GM19467 (cell line): ENCODE measurements at regions not wholly inside any gene's neighbourhood (a gene's known extent, or its start where the extent isn't known, plus 50 kb on each side); places are given as distances from the start of the nearest gene placed in this dataset.
"Not testable (repeated sequence)": the region's sequence is repeated elsewhere in the genome, so short reads cannot be mapped to it uniquely, and the experiment has no call there.

Experiments
- ATAC-seq: cut with Tn5 transposase; IDR thresholded peaks from one replicate; pipeline ENCODE4 v1.9.1; 2021; ENCODE audit warnings: mild to moderate bottlenecking, moderate library complexity; ENCODE audit not compliant: unreplicated experiment

GRCh38 chr2:42979416-42979869 lies 187.1 kb upstream of the HAAO start:
- ATAC-seq, result no peak

DNA sequence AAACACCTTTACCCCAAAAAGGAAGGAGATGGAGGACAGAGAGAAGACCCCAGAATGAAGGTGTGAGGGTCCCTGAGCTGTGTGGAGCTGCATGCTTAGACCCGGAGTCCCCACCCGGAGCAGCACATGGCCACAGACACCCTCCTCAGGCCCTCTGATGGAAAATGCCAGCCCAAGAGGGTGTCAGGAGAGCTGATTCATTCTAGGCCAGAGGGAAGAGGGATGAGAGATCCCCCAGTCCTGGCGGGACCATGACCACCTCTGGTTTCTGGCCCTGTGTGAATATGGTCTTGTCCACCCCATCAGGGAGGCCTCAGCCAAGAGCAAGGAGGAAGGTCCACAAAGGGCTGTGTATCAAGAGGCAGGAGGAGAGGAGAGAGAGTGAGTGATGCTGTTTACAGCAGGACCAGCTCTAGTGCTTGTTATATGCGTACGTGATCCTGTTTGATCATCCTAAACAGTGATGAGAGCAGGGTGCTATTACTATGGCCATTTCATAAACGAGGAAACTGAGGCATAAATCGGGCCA lies 186.6 kb upstream of the HAAO start:
- ATAC-seq, result no peak

DNA sequence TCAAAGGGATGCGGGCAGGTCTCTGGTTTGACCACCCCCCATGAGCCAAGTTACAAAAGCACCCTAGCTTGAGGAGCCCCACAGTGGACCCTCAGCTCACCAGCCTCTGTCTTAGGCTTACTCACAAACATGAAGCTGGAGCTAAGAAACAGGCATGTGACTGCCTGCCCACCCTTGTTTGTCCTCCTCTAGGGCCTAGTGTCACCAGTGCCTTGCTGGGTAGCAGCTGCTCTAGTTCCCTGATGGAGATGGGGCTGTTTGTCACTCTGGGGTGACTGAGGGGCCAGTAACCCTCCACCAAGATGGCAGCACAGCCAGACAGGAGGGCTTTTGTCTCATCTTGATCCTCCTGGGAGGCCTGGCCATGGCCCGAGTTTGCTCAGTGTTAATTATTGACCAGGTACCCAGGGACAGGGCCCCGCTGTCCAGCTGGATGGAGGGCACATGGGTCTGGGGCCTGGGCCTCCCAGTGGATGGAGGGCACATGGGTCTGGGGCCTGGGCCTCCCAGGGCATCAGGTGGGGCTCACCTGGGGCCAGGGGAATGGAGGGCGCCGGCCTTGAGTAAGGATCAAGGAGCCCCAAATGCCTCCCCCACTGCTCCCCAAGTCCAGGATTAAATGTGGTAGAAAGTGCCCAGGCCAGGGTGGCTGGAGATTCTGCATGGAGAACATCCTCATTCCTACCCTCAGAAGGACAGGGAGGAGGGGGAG lies 185.9 kb upstream of the HAAO start:
- no peak for ATAC-seq

DNA sequence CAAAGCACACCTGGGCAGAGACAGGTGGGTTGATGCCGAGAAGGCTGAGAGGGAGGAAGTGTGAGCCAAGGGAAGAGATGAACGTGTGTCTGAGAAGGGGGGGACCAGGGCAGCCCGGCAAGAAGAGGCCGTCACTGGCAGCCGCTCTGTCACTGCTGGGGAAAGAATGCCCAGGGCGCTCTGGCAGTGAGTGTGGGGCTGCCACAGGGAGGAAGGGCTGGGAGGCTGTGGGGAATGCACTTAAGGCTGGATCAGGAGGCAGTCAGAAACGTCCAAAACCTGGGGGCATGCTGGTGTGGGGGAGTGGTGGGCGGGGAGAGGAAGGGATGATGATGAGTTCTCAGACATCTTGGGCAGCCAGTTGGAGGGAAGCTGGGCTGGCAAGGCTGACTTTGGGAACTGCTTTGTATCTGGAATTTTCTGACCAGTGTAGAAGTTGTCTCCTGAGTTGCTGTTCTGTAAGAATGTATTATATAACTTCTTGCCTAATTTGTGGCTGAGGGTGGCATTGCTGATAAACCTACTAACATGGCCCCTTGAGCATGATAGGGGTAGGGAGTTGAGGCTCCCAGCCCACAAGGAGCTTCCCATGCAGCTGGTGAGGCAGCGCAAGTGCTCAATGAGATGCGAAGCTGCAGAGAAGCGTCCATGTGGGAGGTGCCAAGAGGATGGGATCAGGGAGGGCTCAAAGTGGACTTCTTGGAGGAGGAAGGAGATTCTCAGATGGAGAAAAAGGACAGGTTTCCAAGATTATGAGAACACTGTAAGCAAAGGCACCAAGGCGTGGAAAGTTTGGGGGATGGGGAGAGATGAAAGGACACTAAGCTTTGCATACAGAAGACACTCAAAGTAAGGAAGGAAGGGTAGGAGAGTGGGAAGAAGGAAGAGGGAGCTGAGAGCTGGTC lies 185.1 kb upstream of the HAAO start:
- no peak for ATAC-seq

DNA sequence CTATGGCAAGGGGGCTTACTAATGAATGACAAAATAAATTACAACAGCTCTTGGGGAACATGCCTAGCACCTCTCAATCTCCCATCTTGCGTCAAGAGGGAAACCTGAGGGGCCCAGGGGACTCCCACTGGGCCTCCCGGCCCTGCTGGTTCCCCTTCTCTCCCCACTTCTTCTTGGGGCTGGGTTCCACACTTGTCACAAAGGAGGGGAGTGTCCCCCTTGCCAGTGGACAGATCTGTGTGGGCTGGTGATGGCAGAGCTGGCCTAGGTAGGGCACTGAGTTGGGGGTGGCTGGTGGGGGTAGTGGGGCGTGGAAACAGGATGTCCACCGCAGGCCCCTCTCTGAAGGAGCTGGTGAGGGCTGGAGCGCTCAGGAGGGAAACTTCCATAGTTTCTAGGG lies 184.0 kb upstream of the HAAO start:
- ATAC-seq, result no peak

- no peak for ATAC-seq
Observed at GRCh38 chr2:42974721-42975717, 182.6 kb upstream of the HAAO start.

DNA sequence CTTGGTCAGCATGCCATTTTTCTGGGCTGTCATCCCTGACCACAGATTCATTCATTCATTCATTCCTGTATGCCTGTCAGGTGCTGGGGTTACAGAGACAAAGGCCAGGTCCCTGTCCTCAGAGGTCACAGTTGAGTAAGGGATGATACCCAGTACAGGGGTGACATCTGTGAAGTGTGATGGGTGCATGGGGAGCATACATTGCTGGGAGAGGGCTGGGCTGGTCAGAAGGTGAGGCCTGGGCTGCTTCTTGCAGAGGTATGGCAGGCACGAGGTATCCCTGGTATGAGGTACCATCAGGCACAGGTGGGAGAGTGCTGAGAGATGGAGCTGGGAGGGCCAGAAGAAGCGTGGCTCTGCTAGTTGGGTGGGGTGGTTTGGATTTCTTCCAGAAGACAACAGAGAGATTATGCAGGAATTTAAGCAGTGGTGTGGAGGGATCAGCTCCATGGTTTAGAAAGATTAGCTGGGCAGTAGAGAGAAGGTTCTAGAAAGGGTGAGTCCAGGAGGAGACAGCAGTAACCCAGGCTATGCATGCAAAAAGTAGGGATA lies 181.9 kb upstream of the HAAO start:
- ATAC-seq, result no peak

DNA sequence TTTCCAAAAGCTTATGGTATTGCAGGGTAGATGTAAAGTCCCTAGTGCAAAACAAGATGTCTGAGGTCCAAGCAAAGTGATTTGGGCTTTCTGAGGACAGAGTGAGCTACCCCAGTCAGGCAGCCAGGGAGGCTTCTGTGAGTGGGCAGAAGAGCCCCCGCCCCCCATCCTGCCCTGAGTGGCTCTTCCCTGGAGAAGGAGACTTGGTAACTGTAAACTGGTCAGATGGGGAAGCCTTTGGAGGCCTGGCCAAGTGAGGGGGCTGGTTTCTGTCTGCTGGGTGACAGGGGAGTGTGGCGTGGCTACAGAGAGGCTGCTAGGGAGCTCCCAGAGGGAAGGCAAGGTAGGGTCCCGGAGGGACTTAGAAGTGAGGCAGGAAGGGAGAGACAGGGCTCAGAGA lies 181.3 kb upstream of the HAAO start:
- no peak for ATAC-seq

- not testable (repeated sequence) for ATAC-seq
Observed at GRCh38 chr2:42972933-42973516, 180.6 kb upstream of the HAAO start.

DNA sequence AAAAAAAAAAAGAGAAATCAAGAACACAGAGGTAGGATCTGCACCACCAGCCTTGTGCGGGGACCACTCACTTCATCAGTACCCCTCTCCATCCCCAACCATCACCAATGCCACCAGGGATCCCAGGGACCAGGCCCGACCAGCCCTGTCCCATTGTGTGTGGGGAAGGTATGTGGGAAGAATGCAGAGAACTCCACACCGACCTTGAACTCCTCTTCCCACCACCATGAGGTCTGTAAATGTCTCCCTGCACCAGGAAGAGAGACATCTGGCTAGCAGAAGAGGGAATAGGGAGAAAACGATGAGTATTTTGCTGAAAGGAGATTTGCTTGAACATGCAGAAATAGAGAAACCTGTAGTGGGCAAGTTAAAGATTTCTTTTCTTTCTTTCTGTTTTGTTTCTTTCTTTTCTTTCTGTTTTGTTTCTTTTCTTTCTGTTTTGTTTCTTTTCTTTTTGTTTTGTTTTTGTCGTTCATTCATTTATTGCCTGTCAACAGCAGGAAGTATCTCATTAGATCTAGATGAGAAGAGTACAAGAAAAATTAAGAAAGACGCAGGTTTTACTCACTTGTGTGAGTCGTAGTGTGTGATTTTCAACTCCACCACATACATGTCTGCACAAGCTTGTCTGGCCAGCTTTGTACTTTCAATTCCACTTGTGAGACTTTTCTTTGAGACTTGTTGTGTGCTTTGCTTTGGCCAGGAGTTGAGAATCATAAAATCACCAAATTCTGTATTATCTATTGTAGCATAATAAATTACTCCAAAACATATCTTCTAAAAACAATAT lies 179.8 kb upstream of the HAAO start:
- ATAC-seq, result no peak

DNA sequence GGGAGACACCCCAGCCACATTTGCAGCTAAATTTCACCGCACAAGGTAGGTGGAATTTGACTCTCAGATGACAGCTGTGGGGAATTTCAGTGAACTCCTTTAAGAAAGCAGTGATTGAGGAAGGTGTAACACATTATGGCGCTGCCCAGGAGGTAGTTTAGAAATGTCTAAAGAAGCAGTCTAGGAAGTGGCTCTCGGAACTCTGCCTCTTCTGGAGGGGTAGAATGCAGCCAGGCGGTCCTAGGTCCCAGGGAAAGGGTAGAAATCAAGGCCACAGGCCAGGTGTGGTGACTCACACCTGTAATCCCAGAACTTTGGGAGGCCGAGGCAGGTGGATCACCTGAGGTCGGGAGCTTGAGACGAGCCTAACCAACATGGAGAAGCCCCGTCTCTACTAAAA lies 179.0 kb upstream of the HAAO start:
- ATAC-seq, result no peak

GRCh38 chr2:42970151-42970550 lies 177.8 kb upstream of the HAAO start:
- ATAC-seq, result no peak

GRCh38 chr2:42969231-42970150 lies 177.1 kb upstream of the HAAO start:
- no peak for ATAC-seq

GRCh38 chr2:42967959-42968674 lies 175.7 kb upstream of the HAAO start:
- ATAC-seq, result no peak

DNA sequence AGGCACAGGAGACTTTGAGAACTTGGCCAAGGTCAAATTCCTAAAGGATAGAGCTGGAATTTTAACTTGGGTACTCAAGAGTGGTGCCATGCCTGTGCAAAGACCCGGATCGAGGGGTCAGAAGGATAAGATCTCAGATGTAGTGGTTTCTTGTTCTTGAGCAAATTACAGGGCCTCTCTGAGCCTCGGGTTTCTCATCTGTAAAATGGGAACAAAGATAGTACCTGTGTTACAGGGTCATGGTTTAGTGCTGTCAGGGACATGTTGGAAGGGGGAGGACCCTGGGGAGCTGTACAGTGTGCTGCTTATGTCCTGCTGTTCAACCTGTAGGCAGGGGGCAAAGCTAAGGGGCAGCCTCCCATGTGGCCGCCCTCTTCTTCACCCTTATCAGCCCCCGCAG lies 173.5 kb upstream of the HAAO start:
- no peak for ATAC-seq

- ATAC-seq, result no peak
Observed at GRCh38 chr2:42965196-42965595, 172.8 kb upstream of the HAAO start.

DNA sequence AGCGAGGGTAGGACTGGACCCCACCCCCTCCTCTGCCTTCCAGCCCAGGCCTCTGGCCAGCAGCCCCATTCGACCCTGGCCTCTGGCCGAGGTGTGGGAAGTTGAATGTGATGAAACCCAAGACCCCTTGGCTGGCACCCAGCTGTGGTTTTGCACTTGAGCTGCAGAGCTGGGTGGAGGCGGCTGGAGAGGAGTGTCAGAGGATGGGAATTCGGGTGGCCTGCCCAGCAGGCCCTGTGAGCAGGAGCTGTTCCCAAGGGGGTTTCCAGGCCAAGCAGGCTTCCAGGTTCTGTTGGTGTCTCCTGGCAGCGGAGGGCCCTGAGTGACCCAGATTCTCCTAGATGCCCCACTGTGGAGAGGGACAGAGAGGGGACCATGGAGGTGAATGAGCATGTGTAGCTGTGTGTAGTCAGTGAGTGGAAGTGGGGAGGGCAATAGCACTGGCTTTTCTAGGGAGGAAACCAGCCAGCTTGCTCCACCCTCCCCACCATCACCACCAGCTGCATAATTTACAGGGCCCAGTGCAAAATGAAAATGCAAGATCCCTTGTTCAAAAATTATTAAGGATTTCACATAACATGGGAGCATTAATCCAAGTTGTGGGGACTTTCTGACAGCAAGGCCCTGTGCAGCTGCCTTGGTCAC lies 172.2 kb upstream of the HAAO start:
- no peak for ATAC-seq
